Effector CD4-positive, alpha-beta T cell (primary cell): ENCODE measurements at regions not wholly inside any gene's neighbourhood (a gene's known extent, or its start where the extent isn't known, plus 50 kb on each side); places are given as distances from the start of the nearest gene placed in this dataset.
"Not testable (repeated sequence)": the region's sequence is repeated elsewhere in the genome, so short reads cannot be mapped to it uniquely, and the experiment has no call there.

ENCODE experiments used
- DNase-seq: peaks from one replicate; pipeline ENCODE4 v3.0.0-alpha.2; 2020

GRCh38 chr6:134420614-134421181 lies 102.8 kb upstream of the SGK1 start:
- DNase-seq, result no peak

DNA sequence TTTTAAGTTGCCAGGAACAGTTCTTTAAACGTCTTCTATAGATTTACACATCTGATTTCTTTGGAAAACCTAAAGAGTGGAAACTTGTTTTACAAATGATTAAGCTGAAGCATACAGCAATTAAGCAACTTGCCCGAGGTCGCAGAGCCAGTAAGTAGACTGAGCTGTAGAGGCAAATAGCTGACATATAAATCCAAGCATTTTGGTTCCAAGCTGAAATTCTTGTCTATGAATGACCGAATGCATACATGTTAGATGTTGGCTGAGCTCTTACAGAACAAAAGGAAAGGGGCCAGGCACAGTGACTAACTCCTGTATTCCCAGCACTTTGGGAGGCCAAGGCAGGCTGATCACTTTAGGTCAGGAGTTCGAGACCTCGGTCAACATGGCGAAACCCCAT lies 101.8 kb upstream of the SGK1 start:
- no peak for DNase-seq

DNA sequence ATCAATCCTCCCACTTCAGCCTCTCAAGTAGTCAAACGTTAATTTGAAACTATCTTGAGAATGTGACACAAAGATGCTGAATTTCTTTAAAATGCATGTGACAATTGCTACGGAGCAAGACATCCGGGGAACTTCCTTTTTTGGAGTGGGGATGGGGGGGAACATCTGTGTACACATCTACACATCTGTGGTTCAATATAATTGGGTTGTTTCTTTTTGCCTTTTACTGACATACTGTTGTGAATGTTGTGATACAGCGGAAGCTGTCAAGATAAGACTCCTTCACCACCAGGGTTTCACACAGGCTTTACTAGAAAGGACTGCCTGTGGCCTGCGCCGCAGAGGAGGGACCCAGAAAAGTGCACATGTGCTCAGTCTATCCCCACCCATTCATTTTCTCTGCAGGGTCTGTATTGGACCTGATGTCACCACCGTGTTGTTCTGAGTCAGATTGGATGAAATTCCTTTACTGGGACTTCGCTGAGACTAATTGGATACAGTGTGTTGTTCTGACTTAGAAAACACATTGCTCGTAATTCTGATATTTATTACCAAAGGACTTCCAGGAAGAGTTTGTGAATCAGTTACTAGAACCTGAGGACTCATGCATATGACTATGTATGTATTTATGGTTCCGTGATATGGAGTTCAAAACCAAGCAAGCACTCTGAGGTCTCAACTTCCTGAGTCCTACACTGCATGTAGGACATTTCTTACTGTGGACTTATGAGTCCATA lies 98.7 kb upstream of the SGK1 start:
- DNase-seq, result no peak

- DNase-seq, result no peak
Observed at GRCh38 chr6:134415656-134416055, 97.7 kb upstream of the SGK1 start.

- no peak for DNase-seq
Observed at GRCh38 chr6:134415194-134415593, 97.3 kb upstream of the SGK1 start.

GRCh38 chr6:134414793-134415192 lies 96.9 kb upstream of the SGK1 start:
- DNase-seq, result no peak

DNA sequence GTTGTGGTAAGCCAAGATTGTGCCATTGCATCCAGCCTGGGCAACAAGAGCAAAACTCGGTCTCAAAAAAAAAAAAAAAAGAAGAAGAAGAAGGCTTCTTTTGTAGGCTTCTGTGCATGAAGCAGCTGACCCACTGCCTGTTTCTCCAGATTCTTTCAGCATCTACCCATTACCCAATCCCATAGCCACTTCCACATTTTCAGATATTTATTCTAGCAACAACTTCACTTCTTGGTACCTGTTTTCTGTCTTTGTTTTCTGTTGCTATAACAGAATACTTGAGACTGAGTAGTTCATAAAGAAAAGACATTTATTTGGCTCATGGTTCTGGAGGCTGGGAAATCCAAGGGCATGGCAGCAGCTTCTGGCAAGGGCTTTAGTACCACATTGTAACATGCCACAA lies 95.3 kb upstream of the SGK1 start:
- no peak for DNase-seq

DNA sequence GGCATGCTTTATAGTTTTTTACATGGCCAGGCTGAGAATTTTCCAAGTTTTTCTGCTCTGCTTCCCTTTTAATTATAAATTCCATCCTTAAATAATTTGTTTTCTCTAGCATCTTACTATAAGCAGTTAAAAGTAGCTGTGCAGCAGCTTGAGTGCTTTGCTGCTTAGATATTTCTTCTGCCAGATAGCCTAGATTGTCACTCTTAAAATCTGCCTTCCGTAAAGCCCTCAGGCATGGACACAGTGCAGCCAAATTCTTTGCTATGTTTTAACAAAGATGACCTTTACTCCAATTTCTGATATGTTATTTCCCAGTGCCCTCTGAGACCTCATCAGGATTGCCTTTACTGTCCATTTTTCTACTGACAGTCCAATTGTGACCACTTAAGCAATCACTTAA lies 92.6 kb upstream of the SGK1 start:
- DNase-seq, result no peak

DNA sequence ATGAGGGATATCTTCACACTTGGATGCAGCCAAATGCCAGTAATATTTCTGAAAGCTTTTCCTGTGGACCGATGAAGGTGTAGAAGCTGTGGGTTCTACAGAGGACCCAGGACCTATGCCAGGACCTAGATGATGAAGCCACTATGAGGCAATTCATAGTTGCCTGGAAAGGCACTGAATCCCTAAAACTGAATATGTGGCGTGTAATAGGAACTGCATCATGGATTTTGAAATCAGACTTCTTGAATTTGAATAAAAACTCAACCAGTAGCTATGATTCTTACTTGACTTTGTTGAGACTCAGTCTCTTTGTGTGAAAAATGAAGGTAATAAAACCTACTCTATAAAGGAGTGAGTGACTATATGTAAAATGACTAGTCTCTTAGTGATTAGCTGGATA lies 89.9 kb upstream of the SGK1 start:
- no peak for DNase-seq

DNA sequence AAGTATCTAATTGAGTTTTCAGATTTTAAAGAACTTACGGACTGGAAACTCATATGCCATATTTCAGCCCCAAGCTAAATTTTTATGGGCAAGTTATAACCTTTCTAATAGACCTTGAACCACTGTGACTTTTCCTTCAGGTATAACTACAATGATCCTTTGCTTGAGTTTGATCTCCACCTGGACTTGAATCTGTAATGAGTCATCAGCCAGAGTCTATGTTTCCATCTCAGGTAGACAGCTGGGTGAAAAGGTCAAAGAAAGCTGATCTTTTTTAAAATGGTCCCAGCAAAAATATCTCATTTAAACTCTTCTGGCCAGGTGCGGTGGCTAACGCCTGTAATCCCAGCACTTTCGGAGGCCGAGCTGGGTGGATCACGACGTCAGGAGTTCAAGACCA lies 88.4 kb upstream of the SGK1 start:
- no peak for DNase-seq

DNA sequence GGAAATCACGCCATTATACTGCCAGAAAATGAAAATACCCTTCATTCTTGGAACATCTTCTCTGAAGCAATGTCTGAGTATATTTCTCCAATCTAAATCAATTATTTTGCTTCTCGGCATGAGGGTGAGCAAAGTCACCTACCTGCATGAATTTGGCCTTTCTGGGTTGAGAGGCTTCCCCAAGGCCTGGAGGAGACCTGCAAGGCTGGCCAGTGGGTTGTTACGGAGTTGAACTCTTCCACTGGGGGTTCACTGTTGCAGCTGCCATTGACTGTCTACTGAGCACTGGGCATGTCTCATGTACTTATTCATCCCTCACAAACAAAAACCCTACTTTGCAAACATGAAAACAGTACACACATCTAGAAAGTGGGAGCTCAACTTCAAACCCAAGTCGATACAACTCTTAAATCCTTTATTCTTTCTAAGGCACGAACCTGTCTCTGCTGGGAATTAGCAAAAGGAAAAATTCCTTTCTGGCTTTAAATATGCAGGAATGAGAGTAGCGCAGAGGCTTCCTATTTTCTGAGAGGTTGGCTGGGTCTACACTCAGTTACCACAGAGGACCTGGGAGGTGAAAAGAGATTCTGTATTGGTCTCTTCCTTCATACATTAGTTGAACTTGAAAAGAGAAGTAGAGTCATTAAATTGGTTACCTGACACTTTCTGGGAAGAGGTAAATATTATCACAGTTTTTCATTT lies 87.6 kb upstream of the SGK1 start:
- no peak for DNase-seq

DNA sequence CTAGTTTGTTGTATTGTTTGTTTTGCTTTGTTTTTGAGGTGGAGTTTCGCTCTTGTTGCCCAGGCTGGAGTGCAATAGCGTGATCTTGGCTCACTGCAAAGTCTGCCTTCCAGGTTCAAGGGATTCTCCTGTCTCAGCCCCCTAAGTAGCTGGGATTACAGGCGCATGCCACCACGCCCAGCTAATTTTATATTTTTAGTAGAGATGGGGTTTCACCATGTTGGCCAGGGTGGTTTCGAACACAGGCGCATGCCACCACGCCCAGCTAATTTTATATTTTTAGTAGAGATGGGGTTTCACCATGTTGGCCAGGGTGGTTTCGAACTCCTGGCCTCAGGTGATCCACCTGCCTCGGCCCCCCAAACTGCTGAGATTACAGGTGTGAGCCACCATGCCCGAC lies 85.4 kb upstream of the SGK1 start:
- not testable (repeated sequence) for DNase-seq

DNA sequence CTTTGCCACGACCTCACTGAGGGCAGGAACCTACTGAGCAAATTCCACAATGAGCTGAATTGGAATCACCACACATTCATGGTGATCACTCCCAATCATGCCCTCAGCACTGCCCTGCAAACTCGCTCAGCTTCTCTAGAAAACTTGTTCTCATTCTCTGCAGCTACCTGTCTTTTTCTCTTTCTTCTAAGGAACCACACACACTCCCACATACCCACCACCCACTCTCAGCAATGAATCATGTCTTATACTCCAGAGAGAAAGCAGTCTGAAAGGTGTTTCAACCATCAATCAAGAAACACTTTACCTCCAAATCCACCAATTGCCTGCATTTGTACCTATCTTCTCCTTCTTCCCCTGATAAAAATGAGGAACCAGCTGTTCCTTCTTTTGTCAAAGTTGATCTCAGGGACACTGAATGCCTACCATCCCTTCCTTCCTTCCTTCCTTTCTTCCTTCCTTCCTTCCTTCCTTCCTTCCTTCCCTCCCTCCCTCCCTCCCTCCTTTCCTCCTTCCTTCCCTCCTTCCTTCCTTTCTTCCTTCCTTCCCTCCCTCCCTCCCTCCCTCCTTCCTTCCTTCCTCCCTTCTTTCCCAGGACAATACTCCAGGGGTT lies 84.6 kb upstream of the SGK1 start:
- no peak for DNase-seq

DNA sequence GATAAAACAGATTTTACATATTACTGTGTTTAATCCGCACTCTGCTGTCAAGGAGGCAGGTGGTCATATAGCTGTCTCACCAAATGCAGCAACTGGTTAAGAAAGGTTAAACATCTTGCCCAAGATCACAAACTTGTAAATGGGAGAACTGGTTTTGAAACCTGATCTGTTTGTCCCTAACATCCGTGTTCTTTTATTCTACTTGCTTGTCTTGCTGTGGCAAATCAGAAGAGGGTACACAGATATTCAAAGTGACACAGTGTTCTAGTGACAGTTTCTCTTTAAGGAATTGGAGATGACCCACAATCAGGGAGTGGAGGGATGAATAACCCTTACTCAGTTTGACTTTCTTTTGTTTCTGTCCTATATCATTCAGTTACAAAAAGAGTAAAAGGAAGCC lies 83.0 kb upstream of the SGK1 start:
- DNase-seq, result no peak

GRCh38 chr6:134398453-134398852 lies 80.5 kb upstream of the SGK1 start:
- DNase-seq, result no peak

DNA sequence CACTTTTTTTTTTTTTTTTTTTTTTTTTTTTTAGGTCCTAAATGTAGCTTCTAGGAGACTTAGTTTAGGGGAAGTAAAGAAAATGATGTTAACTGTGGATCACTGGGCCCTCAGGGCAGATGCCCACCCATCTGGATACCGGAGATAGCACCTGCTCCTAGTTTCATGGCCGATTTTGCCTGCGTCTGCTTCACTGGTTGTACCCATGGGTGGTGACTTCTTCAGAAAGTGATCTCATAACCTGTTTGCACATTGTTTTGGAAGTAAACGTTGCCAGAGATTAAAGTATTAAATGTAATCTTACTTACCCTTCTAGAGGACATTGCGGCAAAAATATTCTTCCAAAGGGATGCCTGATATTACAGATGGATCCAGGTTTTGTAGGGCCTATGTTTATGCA lies 79.8 kb upstream of the SGK1 start:
- no peak for DNase-seq

DNA sequence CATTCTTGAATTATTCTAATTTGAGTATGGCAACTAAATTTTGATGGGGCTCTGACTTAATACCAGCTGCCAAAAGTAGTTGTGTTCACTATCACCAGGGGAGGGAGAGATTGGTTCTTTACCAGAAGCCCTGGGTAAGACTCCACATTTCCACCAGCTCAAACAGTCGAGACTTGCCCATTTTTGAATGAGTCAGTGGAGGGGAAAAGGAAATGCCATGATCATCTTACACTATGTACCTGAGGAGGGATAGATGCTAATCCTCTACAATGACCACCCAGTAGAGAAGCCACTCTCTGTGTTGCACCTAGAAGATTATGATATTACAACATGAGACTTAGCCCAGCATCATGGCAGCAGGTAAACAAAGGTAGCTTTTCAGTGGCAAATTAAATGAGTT lies 77.0 kb upstream of the SGK1 start:
- no peak for DNase-seq

DNA sequence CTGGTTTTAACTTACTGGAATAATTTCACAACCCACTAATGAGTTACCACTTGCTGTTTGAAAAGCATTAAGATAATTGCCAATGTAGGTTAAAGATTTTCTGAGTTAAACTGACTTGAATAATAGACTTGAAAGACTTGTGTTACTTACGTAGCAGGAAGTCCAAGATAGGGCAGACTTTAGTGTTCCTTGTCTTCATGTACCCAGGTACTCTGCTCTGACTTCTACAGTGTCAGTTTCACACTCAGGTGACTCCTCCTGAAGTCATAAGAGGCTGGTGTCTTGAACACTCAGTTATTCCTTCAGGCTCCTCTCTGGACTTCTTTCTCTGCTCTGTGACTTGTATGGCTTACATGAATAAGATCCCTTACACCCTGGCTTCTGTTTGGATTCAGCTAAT lies 76.3 kb upstream of the SGK1 start:
- DNase-seq, result no peak

- DNase-seq, result no peak
Observed at GRCh38 chr6:134391205-134391604, 73.3 kb upstream of the SGK1 start.

DNA sequence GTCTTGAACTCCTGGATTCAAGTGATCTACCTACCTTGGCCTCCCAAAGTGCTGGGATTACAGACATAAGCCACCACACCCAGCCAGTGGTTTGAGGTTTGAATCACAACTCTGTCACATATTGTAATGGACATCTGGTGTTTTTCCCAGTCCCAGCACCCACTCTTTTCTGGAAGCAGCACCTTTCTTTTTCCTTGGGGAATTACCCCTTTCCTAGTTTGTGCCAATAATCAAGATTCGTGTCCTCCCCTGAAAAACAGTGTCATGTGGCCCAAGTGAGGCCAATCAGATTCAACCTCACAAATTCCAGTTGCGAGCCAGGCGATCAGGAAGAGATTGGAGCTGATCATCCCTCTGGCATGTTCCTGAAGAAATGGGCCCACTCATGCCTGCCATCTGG lies 71.7 kb upstream of the SGK1 start:
- DNase-seq, result no peak

DNA sequence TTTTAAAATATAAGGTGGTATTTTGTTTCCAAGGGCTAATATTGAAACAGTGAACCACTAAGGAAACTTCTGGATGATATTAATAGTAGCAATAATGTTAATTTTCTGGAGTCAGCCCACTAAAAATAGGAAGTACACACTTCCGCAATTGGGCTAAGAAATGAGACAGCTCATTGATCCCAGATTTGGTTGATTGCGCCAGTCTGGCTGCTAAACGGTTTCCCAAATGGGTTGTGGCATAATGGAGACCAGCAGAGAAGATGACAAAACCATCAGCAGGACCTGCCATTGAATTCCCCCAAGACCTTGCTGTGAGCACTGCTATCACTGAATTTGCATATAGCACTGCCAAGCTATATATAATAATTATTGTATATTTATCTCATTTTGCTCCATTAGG lies 71.2 kb upstream of the SGK1 start:
- no peak for DNase-seq

DNA sequence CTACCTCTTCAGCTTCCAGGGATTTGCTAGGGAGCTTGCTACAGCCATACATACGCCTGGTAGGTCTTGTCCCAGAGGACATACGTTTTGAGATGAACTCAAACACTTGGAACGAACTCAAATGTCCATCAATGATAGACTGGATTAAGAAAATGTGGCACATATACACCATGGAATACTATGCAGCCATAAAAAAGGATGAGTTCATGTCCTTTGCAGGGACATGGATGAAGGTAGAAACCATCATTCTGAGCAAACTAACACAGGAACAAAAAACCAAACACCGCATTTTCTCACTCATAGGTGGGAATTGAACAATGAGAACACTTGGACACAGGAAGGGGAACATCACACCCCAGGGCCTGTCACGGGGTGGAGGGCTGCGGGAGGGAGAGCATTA lies 68.6 kb upstream of the SGK1 start:
- DNase-seq, result not testable (repeated sequence)

GRCh38 chr6:134381959-134382358 lies 64.0 kb upstream of the SGK1 start:
- no peak for DNase-seq

GRCh38 chr6:134379599-134379998 lies 61.7 kb upstream of the SGK1 start:
- no peak for DNase-seq
